Neural progenitor cell (in vitro differentiated cells): ENCODE measurements at regions not wholly inside any gene's neighbourhood (a gene's known extent, or its start where the extent isn't known, plus 50 kb on each side); places are given as distances from the start of the nearest gene placed in this dataset.

Source experiments
- EZH2 ChIP-seq: fragments of 200-600 bp; sonication (generic); IDR thresholded peaks from 2 replicates; pipeline ENCODE4 v1.6.1; 2017; ENCODE audit warnings: antibody characterized with exemption, mild to moderate bottlenecking, moderate library complexity
- TF ChIP-seq, protein P1 (sequence below): fragments of 200-600 bp; sonication (generic); IDR thresholded peaks from 2 replicates; pipeline ENCODE4 v1.5.1; 2017; ENCODE audit warnings: antibody characterized with exemption, mild to moderate bottlenecking

DNA sequence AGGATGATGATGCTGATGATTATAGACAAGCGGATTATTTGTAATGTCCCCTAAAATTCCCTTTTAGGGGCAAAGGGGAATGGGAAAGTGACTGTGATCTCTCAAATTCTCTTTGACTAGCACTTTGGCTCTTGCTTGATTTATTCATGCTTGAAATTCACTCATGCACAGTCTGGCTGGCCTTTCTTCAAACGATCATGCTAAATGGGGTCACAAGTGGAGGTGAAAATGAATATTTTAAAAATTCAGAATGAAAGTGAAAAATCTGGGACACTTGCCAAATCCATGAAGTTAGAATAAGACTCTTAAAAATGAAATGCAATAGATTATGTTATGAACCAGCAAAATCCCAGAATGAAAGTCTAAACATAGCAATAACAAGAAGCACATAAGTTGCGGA lies 173.4 kb upstream of the RAI2 start:
- TF ChIP-seq, protein P1, sequence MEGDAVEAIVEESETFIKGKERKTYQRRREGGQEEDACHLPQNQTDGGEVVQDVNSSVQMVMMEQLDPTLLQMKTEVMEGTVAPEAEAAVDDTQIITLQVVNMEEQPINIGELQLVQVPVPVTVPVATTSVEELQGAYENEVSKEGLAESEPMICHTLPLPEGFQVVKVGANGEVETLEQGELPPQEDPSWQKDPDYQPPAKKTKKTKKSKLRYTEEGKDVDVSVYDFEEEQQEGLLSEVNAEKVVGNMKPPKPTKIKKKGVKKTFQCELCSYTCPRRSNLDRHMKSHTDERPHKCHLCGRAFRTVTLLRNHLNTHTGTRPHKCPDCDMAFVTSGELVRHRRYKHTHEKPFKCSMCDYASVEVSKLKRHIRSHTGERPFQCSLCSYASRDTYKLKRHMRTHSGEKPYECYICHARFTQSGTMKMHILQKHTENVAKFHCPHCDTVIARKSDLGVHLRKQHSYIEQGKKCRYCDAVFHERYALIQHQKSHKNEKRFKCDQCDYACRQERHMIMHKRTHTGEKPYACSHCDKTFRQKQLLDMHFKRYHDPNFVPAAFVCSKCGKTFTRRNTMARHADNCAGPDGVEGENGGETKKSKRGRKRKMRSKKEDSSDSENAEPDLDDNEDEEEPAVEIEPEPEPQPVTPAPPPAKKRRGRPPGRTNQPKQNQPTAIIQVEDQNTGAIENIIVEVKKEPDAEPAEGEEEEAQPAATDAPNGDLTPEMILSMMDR = no peak
- no peak for TF ChIP-seq EZH2
